Ascending aorta (tissue), 2 donors: ENCODE measurements at regions not wholly inside any gene's neighbourhood (a gene's known extent, or its start where the extent isn't known, plus 50 kb on each side); places are given as distances from the start of the nearest gene placed in this dataset.

Experiments used
- DNase-seq, 2 donors: peaks; one replicate each; pipeline ENCODE4 v3.0.0-alpha.2; 2019; ENCODE audit warnings: low spot score in 2 of 2
- H3K27ac ChIP-seq, 2 donors: fragments of 200-600 bp; sonication (generic); one replicate each; pipeline ENCODE4 v1.5.1; 2016 to 2017; ENCODE audit warnings: mild to moderate bottlenecking in 1 of 2
- H3K27me3 ChIP-seq: fragments of 200-600 bp; sonication (generic); one replicate; pipeline ENCODE4 v1.5.1; 2017
- H3K36me3 ChIP-seq, 2 donors: fragments of 200-600 bp; sonication (generic); one replicate each; pipeline ENCODE4 v1.5.1; 2016
- H3K4me1 ChIP-seq, 2 donors: fragments of 200-600 bp; sonication (generic); one replicate each; pipeline ENCODE4 v1.5.1; 2016 to 2017; ENCODE audit warnings: mild to moderate bottlenecking in 1 of 2
- H3K4me3 ChIP-seq, 2 donors: fragments of 200-600 bp; sonication (generic); one replicate each; pipeline ENCODE4 v1.5.1; 2016 to 2017; ENCODE audit warnings: mild to moderate bottlenecking in 1 of 2
- H3K9me3 ChIP-seq, 2 donors: fragments of 200-600 bp; sonication (generic); one replicate each; pipeline ENCODE4 v1.5.1; 2016
- intact Hi-C: fragments of 100-400 bp; cut with DNase I; formaldehyde crosslinking; loops from one replicate; pipeline ENCODE4 v1.15.1; 2023
- TF ChIP-seq, protein P1 (sequence below), 3 experiments: fragments of 200-600 bp in 2 of 3; fragments of 450-650 bp in 1 of 3; sonication (generic) in 2 of 3; IDR thresholded peaks; one replicate each; pipeline ENCODE4 v1.5.1; 2016 to 2019; ENCODE audit warnings: antibody characterized with exemption in 3 of 3, mild to moderate bottlenecking in 1 of 3, moderate library complexity in 1 of 3

DNA sequence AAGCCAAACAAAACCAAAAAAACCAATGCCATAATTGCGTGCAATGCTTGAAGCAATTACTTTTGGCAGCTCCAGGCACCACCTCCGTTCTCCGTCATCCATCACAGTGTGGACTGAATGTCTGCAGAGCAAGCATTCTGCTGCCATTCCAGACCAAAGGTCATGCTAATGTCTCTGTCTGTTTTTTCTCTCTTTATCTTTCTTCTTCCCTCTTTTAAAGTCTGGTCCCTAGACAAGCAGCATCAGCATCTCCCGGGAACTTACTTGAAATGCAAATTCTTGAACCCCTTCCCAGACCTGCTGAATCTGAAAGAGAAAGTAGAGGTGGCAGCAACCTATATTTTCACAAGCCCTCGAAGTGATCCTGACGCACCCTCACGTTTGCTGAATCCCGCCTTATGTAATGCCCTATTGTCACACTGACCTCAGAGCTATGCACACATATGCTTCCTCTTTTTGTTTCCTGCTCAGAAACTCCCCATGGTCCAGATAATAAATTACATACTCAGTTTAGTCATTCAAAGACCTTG lies 297.3 kb upstream of the PROK2 start:
- Histone ChIP-seq H3K4me3 (no peak overlapping the region), H3K27ac (no peak overlapping the region), H3K36me3 (no peaks in the 10 kb centered on the region), H3K4me1 (peaks cover 0 to 15% of the 10 kb centered on the region in 2 donors), H3K27me3 (no peaks in the 10 kb centered on the region), H3K9me3 (no peaks in the 10 kb centered on the region)
- DNase-seq, result peak in 1 of 2 donors; percentile 74
- intact Hi-C loops, result no loop called here
- TF ChIP-seq, protein P1, sequence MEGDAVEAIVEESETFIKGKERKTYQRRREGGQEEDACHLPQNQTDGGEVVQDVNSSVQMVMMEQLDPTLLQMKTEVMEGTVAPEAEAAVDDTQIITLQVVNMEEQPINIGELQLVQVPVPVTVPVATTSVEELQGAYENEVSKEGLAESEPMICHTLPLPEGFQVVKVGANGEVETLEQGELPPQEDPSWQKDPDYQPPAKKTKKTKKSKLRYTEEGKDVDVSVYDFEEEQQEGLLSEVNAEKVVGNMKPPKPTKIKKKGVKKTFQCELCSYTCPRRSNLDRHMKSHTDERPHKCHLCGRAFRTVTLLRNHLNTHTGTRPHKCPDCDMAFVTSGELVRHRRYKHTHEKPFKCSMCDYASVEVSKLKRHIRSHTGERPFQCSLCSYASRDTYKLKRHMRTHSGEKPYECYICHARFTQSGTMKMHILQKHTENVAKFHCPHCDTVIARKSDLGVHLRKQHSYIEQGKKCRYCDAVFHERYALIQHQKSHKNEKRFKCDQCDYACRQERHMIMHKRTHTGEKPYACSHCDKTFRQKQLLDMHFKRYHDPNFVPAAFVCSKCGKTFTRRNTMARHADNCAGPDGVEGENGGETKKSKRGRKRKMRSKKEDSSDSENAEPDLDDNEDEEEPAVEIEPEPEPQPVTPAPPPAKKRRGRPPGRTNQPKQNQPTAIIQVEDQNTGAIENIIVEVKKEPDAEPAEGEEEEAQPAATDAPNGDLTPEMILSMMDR (IDR thresholded peaks at IDR 0.05), result no peak

DNA sequence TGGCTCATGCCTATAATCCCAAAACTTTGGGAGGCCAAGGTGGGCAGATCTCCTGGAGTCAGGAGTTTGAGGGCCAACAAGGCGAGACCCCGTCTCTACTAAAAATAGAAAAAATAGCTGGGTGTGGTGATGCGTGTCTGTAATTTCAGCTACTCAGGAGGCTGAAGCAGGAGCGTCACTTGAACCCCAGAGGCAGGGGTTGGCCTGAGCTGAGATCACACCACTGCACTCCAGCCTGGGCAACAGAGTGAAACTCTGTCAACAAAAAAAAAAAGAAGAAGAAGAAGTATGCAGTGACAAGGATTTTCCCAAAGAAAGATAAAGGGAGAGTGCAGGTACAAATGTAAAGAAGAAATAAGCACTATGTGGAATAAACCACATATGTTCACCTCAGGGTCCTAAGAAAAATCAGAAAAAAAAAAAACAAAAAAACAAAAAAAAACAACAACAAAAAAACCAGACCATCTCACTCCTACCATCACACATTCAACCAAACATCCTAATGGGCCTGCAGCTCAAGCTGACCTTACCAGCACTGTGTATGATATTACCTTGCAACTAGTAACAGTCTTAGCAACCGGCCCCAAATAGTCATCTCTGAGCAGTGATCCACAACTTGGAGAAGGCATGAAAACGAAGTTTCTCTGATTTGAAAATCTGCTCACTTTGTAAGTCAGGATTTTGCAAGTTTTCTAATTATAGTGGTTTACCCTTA lies 296.7 kb upstream of the PROK2 start:
- H3K9me3 ChIP-seq, result no peaks in the 10 kb centered on the region
- DNase-seq, result no peak
- no peaks in the 10 kb centered on the region for H3K27me3 ChIP-seq
- TF ChIP-seq, protein P1 (IDR thresholded peaks at IDR 0.05), result no peak
- H3K4me3 ChIP-seq, result no peak overlapping the region
- intact Hi-C loops, result no loop called here
- H3K27ac ChIP-seq, result no peak overlapping the region
- peaks cover 0 to 15% of the 10 kb centered on the region in 2 donors for H3K4me1 ChIP-seq
- no peaks in the 10 kb centered on the region for H3K36me3 ChIP-seq

DNA sequence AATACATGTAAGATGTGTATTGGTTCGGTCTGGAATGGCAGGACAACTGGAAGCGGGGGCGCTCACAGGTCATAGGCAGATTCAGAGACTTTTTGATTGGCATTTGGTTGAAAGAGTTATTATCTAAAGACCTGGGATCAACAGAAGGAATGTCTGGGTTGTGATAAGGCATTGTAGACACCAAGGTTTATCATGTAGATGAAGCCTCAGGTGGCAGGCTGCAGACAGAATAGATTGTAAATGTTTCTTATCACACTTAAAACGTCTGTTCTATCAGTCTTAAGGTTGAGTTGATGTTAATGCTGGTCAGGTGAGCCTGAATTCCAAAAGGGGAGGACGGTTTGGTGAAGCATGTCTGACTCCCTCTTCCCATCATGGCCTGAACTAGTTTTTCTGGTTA lies 295.9 kb upstream of the PROK2 start:
- intact Hi-C loops, result no loop called here
- no peak for DNase-seq
- H3K27ac ChIP-seq, result no peak overlapping the region
- TF ChIP-seq, protein P1 (IDR thresholded peaks at IDR 0.05), result no peak
- H3K9me3 ChIP-seq, result no peaks in the 10 kb centered on the region
- H3K36me3 ChIP-seq, result no peaks in the 10 kb centered on the region
- no peak overlapping the region for H3K4me3 ChIP-seq
- peaks cover 0 to 15% of the 10 kb centered on the region in 2 donors for H3K4me1 ChIP-seq
- H3K27me3 ChIP-seq, result no peaks in the 10 kb centered on the region

DNA sequence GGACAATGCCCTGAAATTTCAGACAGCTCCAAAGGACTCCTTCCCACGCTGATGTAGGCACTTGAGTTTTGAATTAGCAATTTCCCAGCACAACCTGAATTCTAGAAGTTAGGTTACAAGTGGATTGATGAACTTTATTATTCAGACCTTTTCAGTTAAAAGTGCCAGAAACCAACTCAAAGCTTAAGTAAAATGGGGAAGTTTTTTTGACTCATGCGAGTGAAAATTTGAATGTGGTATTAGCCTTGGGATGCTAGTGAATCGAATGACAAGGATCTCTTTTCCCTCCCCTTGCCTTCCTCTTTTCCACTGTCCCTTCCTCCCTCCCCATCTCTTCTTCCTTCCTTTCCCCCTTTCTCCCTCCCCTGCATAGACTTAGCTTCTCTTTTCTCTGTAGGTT lies 295.1 kb upstream of the PROK2 start:
- no peaks in the 10 kb centered on the region for H3K27me3 ChIP-seq
- no peaks in the 10 kb centered on the region for H3K36me3 ChIP-seq
- no peak for DNase-seq
- no peak overlapping the region for H3K4me3 ChIP-seq
- no peak overlapping the region for H3K27ac ChIP-seq
- intact Hi-C loops, result no loop called here
- H3K9me3 ChIP-seq, result no peaks in the 10 kb centered on the region
- peaks cover 0 to 15% of the 10 kb centered on the region in 2 donors for H3K4me1 ChIP-seq
- TF ChIP-seq, protein P1 (IDR thresholded peaks at IDR 0.05), result no peak

DNA sequence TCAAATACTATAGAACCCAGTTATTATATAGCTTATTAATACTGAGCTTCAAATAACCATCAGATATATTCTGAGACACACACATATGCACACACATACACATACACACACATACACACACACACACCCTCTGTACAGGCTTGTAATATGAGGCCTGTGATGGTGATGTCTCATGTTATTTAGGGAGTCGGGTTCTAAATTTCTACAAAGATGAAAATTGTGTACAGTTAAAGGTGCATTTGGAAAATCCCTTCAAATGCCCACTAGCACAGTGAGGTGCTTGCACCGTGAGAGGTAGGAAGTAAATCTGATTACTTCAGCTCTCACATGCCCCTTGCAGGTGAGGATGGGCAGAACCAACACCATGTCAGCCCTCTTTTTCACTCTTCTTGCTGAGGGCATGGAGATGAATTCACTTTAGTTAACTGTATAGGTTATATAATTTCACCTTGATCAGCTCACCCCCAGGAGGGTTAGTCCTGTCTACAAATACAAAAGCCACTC lies 294.5 kb upstream of the PROK2 start:
- H3K9me3 ChIP-seq, result no peaks in the 10 kb centered on the region
- H3K27ac ChIP-seq, result no peak overlapping the region
- H3K4me1 ChIP-seq, result peaks cover 0 to 15% of the 10 kb centered on the region in 2 donors
- intact Hi-C loops, result no loop called here
- no peak overlapping the region for H3K4me3 ChIP-seq
- TF ChIP-seq, protein P1 (IDR thresholded peaks at IDR 0.05), result no peak
- no peaks in the 10 kb centered on the region for H3K27me3 ChIP-seq
- no peak for DNase-seq
- no peaks in the 10 kb centered on the region for H3K36me3 ChIP-seq
